Stimulated activated naive CD8-positive, alpha-beta T cell treated with anti-CD3 and anti-CD28 coated beads, Interleukin-15, Interleukin-2, amounts not matched to agents 100 ng/mL and 50 ng/mL, for 24 hours (primary cell): ENCODE measurements at regions not wholly inside any gene's neighbourhood (a gene's known extent, or its start where the extent isn't known, plus 50 kb on each side); places are given as distances from the start of the nearest gene placed in this dataset.
"Not testable (repeated sequence)": the region's sequence is repeated elsewhere in the genome, so short reads cannot be mapped to it uniquely, and the experiment has no call there.

Experiments
- H3K27ac Mint-ChIP-seq: one replicate; pipeline ENCODE4 v1.8.0; 2021; ENCODE audit warnings: mild to moderate bottlenecking, mixed read lengths
- H3K27me3 Mint-ChIP-seq: one replicate; pipeline ENCODE4 v1.8.0; 2021; ENCODE audit warnings: mixed read lengths
- H3K36me3 Mint-ChIP-seq: one replicate; pipeline ENCODE4 v1.8.0; 2021; ENCODE audit warnings: low read depth, mixed read lengths
- H3K4me1 Mint-ChIP-seq: one replicate; pipeline ENCODE4 v1.8.0; 2021; ENCODE audit warnings: low read depth, mixed read lengths
- H3K4me3 Mint-ChIP-seq: one replicate; pipeline ENCODE4 v1.8.0; 2021; ENCODE audit warnings: mild to moderate bottlenecking, mixed read lengths
- H3K9me3 Mint-ChIP-seq: one replicate; pipeline ENCODE4 v1.8.0; 2021; ENCODE audit warnings: mixed read lengths

GRCh38 chr6:56789879-56790278, 147.2 kb upstream of the DST start:
- Mint-ChIP-seq H3K9me3 (no peaks in the 10 kb centered on the region), H3K36me3 (no peaks in the 10 kb centered on the region), H3K4me3 (no peak overlapping the region), H3K27me3 (peaks cover 4% of the 10 kb centered on the region), H3K27ac (no peak overlapping the region), H3K4me1 (no peaks in the 10 kb centered on the region)

DNA sequence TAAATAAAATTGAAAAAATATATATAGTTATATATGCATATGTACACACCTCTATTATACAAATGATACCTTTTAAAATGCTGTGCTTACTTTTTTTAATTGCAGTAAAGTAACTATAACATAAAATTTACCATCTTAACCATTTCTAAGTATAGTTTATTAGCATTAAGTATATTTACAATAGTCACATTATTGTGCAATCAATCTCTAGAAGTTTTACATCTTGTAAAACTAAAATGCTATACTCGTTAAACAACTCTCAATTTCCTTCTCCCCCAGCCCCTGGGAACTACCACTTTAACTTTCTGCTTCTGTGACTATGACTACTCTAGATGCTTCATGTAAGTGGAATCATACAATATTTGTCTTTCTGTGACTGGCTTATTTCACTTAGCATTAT, 146.7 kb upstream of the DST start:
- Mint-ChIP-seq H3K4me1 (no peaks in the 10 kb centered on the region), H3K27me3 (peaks cover 4% of the 10 kb centered on the region), H3K4me3 (no peak overlapping the region), H3K9me3 (no peaks in the 10 kb centered on the region), H3K36me3 (no peaks in the 10 kb centered on the region), H3K27ac (no peak overlapping the region)

- H3K4me3 Mint-ChIP-seq = no peak overlapping the region
- no peaks in the 10 kb centered on the region for H3K4me1 Mint-ChIP-seq
- no peaks in the 10 kb centered on the region for H3K9me3 Mint-ChIP-seq
- no peak overlapping the region for H3K27ac Mint-ChIP-seq
- H3K27me3 Mint-ChIP-seq = peaks cover 4% of the 10 kb centered on the region
- no peaks in the 10 kb centered on the region for H3K36me3 Mint-ChIP-seq
These were observed 144.5 kb upstream of the DST start for GRCh38 chr6:56787209-56787608.

DNA sequence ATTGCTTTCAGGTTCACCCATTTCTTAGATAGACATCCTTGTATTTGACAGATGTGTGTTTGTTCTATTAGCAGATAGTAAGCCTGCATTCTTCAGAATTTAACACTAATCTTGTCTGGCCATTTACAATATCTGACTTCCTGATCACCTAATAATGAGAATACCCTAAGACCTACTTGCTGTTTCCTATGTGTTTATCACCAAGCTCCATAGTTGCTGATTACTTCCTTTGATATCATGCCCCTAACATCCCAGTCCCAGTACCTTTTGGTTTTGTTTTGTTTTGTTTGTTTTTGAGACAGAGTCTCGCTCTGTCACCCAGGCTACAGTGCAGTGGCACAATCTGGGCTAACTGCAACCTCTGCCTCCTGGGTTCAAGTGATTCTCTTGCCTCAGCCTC, 143.6 kb upstream of the DST start:
- Mint-ChIP-seq H3K27me3 (peaks cover 4% of the 10 kb centered on the region), H3K27ac (no peak overlapping the region), H3K36me3 (no peaks in the 10 kb centered on the region), H3K4me3 (no peak overlapping the region), H3K9me3 (no peaks in the 10 kb centered on the region), H3K4me1 (no peaks in the 10 kb centered on the region)

- H3K27ac Mint-ChIP-seq, H3K36me3 Mint-ChIP-seq: not testable (repeated sequence)
These were observed 142.8 kb upstream of the DST start for GRCh38 chr6:56785536-56785935.

GRCh38 chr6:56780109-56780508, 137.4 kb upstream of the DST start:
- not testable (repeated sequence) for H3K4me3 Mint-ChIP-seq, H3K4me1 Mint-ChIP-seq, H3K27me3 Mint-ChIP-seq, H3K9me3 Mint-ChIP-seq, H3K36me3 Mint-ChIP-seq, H3K27ac Mint-ChIP-seq

More at GRCh38 chr6:56785536-56785935, 142.8 kb upstream of the DST start:
- not testable (repeated sequence) for H3K9me3 Mint-ChIP-seq, H3K4me1 Mint-ChIP-seq, H3K4me3 Mint-ChIP-seq, H3K27me3 Mint-ChIP-seq

- H3K9me3 Mint-ChIP-seq, H3K4me1 Mint-ChIP-seq: not testable (repeated sequence)
These were observed 135.8 kb upstream of the DST start for GRCh38 chr6:56778503-56778902.

GRCh38 chr6:56775498-56776166, 132.9 kb upstream of the DST start:
- Mint-ChIP-seq H3K27ac (no peak overlapping the region), H3K4me3 (no peak overlapping the region), H3K4me1 (no peaks in the 10 kb centered on the region), H3K9me3 (no peaks in the 10 kb centered on the region), H3K36me3 (no peaks in the 10 kb centered on the region), H3K27me3 (no peaks in the 10 kb centered on the region)

More at GRCh38 chr6:56778503-56778902, 135.8 kb upstream of the DST start:
- not testable (repeated sequence) for H3K4me3 Mint-ChIP-seq, H3K27ac Mint-ChIP-seq, H3K36me3 Mint-ChIP-seq, H3K27me3 Mint-ChIP-seq

DNA sequence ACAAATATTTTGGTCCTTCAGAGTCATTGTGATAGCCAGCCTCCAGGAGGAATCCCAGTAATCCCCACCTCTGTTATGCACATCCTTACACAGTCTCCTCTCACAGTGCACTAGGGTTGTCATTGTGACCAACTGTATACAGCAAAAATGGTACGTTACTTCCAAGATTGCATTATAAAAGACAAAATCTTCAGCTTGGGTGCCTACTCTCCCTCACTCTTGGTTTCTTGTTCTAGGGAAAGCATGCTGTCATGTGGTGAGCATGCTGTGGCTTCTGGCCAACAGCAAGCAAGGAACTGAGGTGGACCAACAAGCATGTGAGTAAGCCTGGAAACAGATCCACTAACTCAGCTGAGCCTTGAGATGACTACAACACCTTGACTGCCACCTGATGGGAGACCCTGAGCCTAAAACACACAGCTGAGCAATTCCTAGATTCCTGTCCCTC, 130.1 kb upstream of the DST start:
- no peak overlapping the region for H3K27ac Mint-ChIP-seq
- no peak overlapping the region for H3K4me3 Mint-ChIP-seq
- H3K36me3 Mint-ChIP-seq = no peaks in the 10 kb centered on the region
- H3K4me1 Mint-ChIP-seq = no peaks in the 10 kb centered on the region
- H3K9me3 Mint-ChIP-seq = no peaks in the 10 kb centered on the region
- no peaks in the 10 kb centered on the region for H3K27me3 Mint-ChIP-seq

DNA sequence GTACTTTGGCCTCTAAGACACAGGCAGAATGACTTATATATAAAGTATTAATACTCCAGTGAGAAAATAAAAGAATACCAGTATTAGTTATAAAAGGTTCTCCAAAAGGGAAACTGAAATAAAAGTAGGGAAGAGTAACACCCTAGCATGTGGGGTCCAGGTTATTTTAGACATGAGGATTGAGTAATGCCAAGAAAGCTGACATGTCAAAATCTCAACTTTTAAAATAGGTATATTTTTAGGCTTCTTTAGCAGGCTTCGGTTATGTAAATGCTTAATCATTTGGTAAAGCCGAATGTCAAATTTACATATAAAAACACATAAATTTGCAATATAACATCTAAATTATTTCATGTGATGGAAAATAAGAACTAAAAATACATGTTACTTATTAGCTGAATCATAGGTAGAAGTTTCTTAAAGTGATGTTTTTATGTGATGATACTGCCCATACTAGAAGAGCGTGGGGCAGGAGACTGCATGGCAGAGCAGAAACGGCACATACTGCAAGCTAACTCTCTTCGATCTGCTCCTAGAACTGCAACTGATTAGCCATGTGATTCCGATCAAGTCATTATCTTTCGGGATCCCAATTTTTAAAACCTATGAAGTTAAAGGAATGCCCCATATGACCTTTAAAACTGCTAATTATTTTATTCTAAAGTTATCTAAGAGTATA, 129.4 kb upstream of the DST start:
- Mint-ChIP-seq H3K27me3 (no peaks in the 10 kb centered on the region), H3K4me3 (no peak overlapping the region), H3K36me3 (no peaks in the 10 kb centered on the region), H3K4me1 (no peaks in the 10 kb centered on the region), H3K27ac (no peak overlapping the region), H3K9me3 (no peaks in the 10 kb centered on the region)

DNA sequence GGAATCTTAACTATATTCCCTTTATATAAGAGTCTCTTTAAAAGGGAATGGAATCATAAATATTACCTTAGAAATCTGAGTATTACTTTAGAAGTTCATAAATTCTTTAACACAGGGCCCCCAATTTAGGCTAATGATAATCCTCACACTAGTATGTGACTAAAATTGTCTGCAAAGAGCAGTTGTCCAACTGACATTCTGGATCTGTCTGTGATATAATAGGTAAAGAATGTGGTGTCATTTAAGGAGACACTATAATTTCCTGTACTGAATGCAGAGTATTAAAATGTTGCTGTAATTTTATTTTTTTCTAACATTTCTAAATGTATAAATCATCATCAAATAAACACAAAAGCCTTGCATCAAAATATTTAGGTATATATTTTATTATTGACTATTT, 128.5 kb upstream of the DST start:
- Mint-ChIP-seq H3K27me3 (no peaks in the 10 kb centered on the region), H3K4me3 (no peak overlapping the region), H3K36me3 (no peaks in the 10 kb centered on the region), H3K9me3 (no peaks in the 10 kb centered on the region), H3K4me1 (no peaks in the 10 kb centered on the region), H3K27ac (no peak overlapping the region)

- no peaks in the 10 kb centered on the region for H3K36me3 Mint-ChIP-seq
- no peaks in the 10 kb centered on the region for H3K27me3 Mint-ChIP-seq
- H3K4me3 Mint-ChIP-seq = no peak overlapping the region
- H3K27ac Mint-ChIP-seq = no peak overlapping the region
- H3K9me3 Mint-ChIP-seq = no peaks in the 10 kb centered on the region
- H3K4me1 Mint-ChIP-seq = no peaks in the 10 kb centered on the region
These were observed 127.4 kb upstream of the DST start for GRCh38 chr6:56770011-56770520.

DNA sequence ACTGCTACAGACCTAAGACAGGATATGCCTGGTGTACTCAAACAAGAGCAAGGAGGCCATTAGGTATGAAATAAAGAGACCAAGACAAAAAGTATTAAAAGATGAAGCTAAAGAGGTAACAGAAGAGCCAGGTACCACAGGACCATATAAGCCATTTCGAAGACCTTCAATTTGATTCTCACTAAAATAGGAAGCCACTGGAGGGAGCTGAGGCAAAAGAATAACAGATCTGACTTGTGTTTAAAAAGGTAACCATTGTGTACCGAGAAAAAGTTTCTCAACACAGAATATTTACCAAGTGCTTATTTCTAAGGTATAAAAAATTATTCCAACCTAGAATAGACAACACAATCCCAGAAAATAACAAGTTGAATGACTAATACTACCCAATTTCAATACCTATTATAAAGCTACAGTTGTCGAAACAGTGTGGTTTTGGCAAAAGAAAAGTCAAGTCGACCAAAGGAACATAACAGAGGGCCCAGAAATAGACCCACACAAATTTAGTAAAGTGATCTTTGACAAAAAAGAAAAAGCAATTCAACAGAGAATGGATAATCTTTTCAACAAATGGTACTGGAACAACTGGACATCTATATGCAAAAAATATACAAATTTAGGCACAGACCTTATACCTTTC, 125.3 kb upstream of the DST start:
- H3K4me3 Mint-ChIP-seq = no peak overlapping the region
- no peaks in the 10 kb centered on the region for H3K36me3 Mint-ChIP-seq
- H3K9me3 Mint-ChIP-seq = no peaks in the 10 kb centered on the region
- no peaks in the 10 kb centered on the region for H3K27me3 Mint-ChIP-seq
- no peak overlapping the region for H3K27ac Mint-ChIP-seq
- no peaks in the 10 kb centered on the region for H3K4me1 Mint-ChIP-seq

- Mint-ChIP-seq H3K27ac (no peak overlapping the region), H3K4me3 (no peak overlapping the region), H3K9me3 (no peaks in the 10 kb centered on the region), H3K36me3 (no peaks in the 10 kb centered on the region), H3K4me1 (no peaks in the 10 kb centered on the region), H3K27me3 (no peaks in the 10 kb centered on the region)
These were observed 124.7 kb upstream of the DST start for GRCh38 chr6:56767435-56767834.

- no peaks in the 10 kb centered on the region for H3K36me3 Mint-ChIP-seq
- no peaks in the 10 kb centered on the region for H3K9me3 Mint-ChIP-seq
- H3K27me3 Mint-ChIP-seq = no peaks in the 10 kb centered on the region
- no peaks in the 10 kb centered on the region for H3K4me1 Mint-ChIP-seq
- H3K27ac Mint-ChIP-seq = no peak overlapping the region
- H3K4me3 Mint-ChIP-seq = no peak overlapping the region
These were observed 124.1 kb upstream of the DST start for GRCh38 chr6:56766806-56767178.
